H4 (cell line): ENCODE measurements at regions not wholly inside any gene's neighbourhood (a gene's known extent, or its start where the extent isn't known, plus 50 kb on each side); places are given as distances from the start of the nearest gene placed in this dataset.
"Not testable (repeated sequence)": the region's sequence is repeated elsewhere in the genome, so short reads cannot be mapped to it uniquely, and the experiment has no call there.

Experiments used
- DNase-seq: peaks from one replicate; pipeline ENCODE4 v3.0.0-alpha.2; 2015; ENCODE audit warnings: low spot score

DNA sequence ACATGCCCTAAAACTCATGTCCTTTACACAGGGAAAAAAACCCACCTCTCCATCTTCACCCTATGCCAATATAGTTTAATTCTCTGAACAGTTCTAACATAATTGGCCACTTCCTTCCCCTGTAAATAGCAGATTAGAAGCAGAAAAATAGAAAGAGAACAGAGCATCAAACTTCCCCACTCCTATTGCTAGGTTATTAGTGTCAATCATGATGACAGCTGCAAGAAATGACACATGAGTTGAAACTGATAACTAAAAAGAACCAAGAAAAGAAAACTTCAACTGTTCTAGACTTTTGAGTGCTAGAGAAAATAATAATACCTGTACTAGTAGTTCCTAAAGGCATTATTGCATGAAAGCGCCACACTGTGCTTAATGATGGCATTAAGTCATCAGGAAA, 284.5 kb upstream of the TRPC5 start:
- no peak for DNase-seq

DNA sequence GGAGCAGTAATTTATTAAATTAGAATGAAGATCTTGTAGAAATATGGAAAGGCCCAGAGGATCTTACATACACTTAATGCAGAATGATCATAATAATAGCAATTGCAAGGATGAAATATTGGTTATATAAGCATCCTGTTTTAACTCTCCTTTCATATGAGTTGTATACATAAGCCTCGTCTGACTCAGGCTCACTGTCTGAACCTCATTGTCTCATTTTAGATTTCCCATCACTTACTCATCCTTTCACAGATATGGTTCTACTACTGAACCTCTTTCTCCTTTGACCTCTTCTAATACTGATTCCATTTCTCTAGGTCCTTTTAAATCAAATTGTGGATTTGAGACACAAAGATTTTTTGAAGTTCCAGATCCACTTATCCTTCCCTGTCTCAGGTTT, 277.3 kb upstream of the TRPC5 start:
- DNase-seq = no peak

DNA sequence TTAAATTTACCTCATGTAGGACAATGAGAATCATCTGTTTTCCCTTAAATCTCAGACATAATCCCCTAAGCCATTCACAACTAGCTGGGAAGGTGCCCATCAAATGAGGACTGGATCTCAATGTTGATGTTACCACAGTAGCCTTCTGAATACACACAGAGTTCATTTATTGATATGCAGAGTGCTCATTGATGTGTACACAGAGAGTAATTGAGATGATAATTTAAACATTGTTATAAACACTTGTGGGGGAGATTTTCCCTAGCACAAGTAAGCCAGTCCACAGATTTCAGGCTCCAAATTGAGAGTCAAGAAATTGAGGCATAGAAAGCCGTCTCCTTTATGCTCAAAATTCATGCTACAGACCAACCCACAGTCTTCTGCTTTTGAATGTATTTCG, 273.4 kb upstream of the TRPC5 start:
- DNase-seq = no peak

DNA sequence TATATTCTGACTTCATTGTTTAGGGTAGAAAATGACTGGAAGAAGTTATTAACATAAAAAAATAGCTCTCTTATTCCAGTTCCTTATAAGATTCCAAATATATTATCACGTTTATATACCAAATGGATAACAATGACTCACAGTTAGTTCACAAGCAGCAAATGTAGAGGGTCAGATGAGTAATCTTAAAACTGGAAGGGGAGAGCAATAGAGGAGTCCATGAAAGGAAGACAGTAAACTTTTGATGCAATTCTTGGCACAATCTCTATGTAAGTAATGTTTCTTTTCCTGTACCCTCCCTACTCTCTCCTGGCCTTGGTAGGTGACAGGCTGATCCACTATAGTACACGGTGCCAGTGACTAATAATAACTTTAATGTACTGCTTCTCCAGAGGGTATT, 259.0 kb upstream of the TRPC5 start:
- DNase-seq = no peak

DNA sequence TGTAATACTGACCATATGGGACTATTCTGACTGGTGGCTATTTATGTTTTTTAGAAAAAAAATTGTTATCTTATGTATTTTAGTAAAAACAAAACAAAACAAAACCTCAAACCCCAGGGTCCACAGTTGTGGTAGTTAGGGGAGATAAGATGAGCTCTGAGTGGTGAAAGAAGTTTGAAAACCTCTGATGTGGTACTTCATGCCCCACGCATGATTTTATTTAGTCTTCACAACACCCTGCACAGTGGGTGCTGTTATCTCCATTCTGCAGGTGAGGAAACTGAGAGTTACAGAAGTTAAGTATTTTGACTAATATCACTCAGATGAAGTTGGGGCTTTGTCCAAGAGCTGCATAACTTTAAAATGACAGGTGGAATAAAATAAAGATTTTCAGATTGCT, 230.6 kb upstream of the TRPC5 start:
- DNase-seq = no peak

DNA sequence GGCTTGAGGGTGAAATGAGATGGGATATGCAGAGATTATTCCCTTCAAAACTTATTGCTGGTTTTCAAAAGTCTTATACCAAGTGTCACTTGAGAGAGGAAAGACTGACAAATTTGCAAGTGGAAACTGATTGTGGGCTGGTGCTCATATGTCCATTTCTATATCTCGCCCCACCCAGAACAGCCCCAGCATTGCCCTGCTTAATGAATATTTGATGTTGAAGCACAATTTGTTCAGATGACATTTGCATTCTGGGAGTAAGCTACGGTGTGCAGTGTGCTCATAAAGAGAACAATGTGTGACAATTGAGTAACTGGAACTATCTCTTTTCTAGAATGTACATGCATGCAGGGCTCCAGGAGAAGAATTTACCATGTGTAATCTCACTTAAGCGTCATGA, 223.5 kb upstream of the TRPC5 start:
- no peak for DNase-seq

DNA sequence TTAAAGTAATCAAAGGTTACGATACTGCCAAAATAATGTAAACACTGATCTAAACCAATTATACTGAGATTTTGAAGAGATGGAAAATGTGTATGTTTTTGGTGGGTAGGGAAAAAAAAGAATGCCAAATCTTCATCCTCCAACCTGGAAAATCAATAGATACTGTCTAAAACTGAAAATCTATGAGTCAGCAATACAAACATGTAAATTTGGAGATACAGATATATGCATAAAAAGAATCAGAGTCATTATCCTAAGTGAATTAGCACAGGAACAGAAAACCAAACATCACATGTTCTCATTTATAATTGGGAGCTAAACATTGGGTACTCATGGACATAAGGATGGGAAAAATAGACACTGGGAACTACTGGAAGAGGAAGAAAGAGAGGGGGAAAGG, 197.4 kb upstream of the TRPC5 start:
- DNase-seq = no peak

DNA sequence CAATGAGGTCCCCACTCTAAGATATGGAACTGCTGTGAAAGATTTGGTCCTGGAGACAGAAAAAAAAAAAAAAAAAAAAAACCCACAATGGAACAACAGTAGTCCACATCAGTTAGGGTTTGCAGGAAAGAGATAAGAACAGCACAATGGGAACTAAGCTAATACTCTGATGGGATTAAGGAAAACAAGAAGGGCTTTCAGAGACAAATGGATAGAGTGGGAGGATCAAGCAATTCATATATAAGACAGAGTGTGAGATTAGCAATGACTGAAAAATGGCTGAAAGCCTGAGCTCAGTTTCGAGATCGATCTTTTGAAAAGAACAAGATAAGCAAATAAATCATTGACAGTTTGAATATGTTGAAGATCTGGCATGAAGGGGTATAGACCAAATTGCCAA, 188.4 kb upstream of the TRPC5 start:
- no peak for DNase-seq

DNA sequence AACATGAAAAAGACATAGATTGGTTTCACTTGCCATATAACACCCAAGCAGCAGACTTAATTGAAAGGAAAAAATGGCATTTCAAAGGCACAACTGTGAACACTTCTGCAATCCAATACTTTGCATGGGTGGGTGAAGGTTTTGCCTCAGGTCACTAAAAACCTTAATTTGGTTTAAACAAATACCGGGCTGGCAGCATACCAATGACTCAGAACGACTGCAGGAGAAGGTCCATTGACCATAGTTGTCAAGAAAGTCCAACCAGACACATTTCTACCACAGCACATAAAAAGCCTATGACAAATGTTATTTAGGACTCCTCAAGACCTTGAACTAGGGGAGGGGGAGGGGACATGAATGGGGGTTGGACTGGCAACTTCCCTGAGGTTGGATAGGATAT, 183.6 kb upstream of the TRPC5 start:
- no peak for DNase-seq

DNA sequence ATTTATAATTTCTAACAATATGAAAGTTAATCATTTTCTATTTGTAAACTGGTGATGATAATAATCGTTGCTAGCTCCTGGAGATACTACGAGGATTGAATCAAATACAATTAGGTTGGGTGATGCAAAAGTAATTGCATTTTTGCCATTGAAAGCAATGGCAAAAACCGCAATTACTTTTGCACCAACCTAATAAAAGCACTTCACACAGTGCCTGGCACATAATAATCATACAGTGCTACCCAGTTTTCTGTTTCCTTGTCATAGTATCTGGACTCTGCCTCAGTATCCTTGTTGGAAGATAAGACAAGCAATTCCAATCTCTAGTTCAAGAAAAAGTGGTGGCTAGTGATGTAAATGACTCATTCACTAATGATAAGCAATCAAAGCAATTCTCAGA, 176.8 kb upstream of the TRPC5 start:
- no peak for DNase-seq

DNA sequence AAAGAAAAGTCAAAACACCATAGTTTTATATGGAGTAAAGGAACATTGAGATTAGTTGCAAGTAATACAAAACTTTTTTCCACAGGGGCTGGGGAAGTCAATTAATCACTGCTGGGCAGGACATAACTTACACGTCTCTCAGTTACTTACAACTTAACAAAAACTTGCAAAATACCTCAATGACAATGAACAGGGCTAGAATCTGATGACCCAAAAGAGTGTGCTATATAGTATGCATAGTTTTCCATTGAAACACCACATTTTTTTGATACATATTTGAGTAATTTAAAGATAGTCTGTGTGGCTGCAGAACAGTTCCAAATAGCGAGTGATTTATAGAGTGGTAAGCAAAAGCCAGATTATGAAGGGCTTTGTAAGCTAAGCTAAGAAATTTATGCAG, 172.3 kb upstream of the TRPC5 start:
- DNase-seq = no peak

DNA sequence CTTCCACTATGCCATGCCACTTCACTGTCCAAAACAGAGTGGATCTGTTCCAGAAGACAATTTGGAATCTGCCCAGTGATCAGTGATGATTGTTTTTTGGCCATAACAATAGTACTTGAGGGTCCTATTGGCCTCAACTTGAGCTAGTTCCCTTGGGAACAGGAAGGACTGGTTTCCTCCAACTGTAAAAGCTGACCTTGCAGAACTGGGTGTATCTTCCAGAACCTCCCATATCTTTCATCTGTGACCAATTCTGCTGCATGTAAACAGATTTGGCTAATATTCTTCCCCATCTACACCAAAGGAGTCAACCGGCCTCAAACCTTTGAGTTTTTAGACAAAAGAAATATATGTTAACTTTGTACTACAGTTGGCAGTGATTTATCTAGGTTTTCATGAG, 165.1 kb upstream of the TRPC5 start:
- no peak for DNase-seq

DNA sequence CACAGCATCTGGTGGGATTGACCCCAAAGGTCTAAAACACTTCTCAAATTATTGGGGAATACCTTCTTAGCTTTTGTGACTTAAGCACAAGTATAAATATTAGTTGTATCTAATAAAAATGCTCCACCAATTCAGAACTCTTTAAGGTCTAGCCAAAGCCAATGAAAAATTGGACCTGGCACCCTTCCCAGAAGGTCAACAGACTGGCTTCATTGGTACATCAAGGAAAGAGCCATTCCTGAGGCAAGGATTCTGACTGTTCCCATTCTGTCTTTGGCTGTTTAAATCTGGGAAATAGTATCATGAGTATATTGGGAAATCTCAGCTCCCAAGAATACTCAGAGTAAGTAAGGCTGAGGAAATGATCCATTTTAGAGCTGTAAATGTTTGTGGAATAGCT, 153.0 kb upstream of the TRPC5 start:
- DNase-seq = no peak

DNA sequence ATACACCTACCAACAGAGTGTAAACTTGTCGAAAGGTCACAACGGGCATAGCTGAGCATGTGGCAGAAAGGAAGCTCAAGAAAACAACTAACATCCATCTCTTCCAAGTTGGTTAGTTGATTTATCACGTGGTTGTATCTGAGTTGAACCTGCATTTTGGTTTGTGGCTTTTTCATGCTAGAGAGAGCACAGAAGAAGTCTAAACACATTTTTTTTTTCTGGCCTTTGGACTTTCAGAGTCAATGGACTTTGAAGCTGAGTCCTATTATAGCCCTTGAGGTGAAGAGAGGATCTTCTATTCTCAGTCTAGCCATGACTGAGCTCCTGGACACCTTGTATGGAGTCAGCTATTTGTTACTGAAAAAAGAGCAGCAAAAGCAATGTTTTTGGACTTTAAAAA, 150.6 kb upstream of the TRPC5 start:
- no peak for DNase-seq

DNA sequence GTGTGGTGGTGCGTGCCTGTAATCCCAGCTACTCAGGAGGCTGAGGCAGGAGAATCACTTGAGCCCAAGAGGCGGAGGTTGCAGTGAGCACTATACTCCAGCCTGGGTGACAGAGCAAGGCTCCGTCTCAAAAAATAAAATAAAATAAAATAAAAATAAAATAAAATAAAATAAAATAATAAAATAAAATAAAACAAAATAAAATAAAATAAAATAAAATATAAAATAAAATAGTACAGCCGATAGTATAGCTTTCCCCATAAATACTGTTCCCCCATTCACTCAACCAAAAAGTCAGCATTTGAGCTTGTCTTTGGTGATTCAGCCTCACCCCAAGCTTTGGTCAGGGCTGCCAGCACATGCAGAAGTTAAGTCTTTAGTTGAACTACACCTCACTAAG, 144.2 kb upstream of the TRPC5 start:
- DNase-seq = not testable (repeated sequence)

DNA sequence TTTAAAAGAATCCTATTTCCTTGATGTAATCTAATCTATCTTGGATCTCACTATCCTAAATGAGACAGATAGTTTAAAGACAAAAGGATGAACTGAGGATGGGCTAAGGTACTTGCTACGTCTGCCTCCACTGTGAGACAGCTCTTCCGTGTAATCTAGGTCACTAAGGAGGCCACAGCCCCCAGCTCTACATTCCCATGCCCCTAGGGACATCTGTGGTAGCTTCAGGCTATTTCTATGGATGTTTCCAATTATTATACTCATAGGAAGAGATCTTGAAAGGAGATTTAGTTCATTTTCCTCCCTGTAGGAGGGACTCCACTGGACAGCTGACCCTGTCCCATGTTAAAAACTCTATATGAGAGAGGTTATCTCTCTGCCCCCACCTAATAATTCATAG, 140.8 kb upstream of the TRPC5 start:
- DNase-seq = no peak

DNA sequence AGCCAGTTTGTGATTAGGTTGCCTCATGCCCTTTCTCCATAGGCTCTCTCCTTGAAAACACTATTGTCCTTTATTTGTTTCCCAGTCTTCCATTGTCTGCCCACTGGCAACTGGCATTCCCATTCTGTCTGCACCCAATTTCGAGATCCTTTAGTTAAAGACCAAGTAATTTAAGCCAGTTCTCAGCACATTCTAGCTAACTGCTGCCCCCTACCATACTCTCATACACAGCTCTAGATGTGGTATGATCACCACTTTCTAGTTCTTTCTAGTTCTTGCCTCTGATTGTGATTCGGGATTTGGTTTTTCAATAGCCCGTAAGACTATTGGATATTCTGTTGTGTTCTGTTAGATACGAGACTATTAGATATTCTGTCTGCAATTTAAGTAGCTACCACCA, 135.8 kb upstream of the TRPC5 start:
- no peak for DNase-seq

DNA sequence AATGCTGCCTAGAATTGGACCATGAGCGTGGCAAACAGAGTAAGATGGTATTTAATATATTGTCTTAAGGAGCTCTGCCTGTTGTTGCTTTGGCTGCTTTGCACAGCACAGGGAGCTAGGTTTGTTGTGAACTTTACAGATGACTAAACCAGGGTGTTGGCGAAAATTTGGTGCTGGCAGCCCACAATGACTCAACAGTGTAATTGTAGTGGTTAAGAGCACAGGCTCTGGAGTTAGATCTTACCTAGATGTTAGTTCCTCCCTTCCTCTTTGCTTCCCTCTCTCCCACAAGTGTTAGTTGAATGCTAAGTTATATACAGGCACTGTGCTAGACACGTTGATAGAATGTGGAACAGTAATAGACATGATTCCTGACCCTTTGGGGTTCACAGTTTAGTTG, 128.9 kb upstream of the TRPC5 start:
- peak; percentile 49 for DNase-seq

DNA sequence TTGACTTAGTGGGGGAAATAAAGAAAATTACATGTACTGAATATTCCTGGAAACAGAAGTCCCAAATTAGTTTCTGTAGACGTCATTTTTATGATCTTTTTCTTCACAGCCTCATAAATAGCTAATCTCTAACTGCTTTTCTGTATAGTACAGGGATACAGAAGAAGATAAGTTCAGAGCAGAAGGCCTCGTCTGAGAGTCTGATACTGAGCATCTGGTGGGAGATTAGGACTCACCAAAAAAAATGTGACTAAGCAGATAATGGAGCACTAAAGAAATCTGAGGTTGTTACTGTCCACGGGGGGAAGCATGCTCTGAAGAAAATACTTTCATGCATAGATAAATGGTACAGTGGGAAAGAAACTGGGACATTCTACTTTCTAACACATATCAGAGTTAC, 115.3 kb upstream of the TRPC5 start:
- no peak for DNase-seq

DNA sequence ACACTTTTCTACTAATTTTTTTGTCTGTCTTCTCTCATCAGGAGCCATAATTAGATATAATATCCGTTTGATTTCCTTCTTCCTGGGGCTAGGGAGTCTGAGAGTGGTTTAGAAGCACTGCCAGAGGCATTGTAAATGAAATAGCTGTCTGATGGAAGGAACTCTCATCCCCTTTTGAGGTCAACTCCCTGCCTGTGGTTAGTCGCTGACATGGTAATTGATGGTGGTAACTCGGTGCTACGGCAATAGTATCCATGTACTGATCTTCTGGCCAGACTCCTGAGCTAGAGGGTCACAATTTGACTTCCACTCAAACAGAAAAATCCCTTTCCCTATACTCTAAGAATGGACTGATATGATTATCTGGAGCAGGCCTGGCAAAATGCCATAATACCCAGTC, 108.1 kb upstream of the TRPC5 start:
- no peak for DNase-seq

DNA sequence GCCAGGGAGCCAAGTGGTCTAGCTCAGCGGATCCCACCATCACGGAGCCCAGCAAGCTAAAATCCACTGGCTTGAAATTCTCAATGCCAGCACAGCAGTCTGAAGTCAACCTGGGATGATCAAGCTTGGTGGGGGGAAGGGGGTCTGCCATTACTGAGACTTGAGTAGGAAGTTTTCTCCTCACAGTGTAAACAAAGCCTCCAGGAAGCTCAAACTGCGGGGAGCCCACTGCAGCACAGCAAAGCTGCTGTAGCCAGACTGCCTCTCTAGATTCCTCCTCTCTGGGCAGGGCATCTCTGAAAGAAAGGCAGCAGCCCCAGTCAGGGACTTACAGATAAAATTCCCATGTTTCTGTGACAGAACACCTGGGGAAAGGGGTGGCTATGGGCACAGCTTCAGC, 98.8 kb upstream of the TRPC5 start:
- DNase-seq = not testable (repeated sequence)

DNA sequence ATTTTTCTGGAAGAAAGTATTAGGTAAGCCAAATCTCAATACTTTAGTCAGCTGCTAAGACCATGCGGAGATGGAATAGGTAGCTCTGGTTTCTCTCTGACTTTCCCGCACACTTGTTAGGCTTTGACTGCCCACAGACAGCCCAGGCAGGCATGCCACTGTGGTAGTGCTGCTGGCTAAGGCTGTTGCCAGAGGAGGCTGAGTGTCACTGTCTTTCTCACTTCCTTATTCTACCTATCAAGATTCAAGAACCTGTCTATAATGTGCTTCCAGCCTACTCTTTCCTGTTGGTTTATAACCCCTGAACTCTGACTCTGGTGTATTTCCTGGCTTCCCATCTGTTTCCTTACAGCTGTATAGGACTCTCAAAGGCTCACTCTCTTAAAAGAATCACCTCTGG, 81.8 kb upstream of the TRPC5 start:
- DNase-seq = no peak

DNA sequence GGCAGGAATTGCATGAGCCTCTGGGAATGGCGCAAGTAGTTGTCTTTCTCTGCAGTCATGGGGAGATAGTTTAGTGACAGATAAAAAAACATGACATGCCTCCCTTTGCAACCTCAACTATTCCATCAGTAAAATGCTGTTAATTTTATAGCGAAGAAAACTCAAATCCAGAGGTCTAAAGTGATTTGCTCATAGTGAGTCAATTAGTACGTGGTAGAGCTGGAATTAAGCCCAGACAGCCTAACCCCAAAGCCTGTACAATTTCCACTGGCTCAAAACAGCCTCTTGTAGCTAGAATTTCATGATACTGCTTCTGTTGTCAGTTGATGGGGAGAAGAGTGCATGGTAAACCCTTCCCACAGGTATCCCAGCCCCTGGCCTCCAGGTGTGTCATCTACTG, 81.3 kb upstream of the TRPC5 start:
- peak; percentile 2 for DNase-seq

DNA sequence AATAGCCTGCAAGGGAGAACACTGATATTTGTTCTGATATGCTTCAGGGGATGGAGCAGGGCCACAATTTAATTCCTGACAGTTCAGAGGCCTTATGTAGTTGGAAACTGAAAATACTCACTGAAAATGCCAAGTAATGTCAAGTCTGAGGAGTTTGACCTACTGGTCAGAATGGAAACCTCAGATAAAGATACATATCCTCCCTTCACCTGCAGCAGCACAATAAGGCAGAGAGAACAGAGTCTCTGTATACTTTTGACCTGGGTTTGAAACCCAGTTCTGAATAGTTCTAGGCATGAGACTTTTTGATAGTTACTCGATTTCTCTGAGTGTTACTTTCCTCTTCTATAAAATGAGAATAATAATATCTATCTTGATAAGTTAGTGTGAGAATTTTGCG, 65.8 kb upstream of the TRPC5 start:
- no peak for DNase-seq

DNA sequence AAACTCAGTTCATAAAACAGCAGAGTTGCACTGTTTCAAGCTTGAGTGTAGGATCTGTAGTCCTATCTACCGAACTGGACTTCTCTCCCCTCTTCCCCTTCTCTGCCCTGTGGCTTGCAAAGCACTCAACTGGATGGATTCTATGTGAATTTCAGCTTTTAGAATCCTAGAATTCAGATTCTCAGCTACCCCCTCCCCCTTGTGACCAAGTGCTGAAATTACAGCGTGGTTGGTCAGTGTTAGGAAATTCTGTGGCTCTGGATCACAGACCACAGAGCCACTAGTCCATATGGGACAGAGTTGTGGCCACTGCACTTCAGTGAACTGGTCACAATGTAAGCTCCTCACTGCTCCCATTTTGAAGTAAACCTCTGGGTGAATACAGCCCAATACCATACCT, 64.6 kb upstream of the TRPC5 start:
- DNase-seq = peak; percentile 15
